Panc1 (cell line): ENCODE measurements at regions not wholly inside any gene's neighbourhood (a gene's known extent, or its start where the extent isn't known, plus 50 kb on each side); places are given as distances from the start of the nearest gene placed in this dataset.

Source experiments
- CTCF ChIP-seq: fragments of 450-650 bp; IDR thresholded peaks from 2 replicates; pipeline ENCODE4 v1.5.1; 2017; ENCODE audit warnings: mild to moderate bottlenecking
- POLR2AphosphoS5 ChIP-seq: IDR thresholded peaks from 2 replicates; pipeline ENCODE4 v1.6.1; 2012; ENCODE audit warnings: mild to moderate bottlenecking, low read depth, low read length, moderate library complexity
- REST ChIP-seq, 2 experiments: IDR thresholded peaks; 2 replicates each; pipeline ENCODE4 v1.6.1; 2011 to 2012; ENCODE audit warnings: low read depth in 2 of 2, control low read depth in 1 of 2, low read length in 1 of 2, mild to moderate bottlenecking in 1 of 2, moderate library complexity in 1 of 2; ENCODE audit not compliant: insufficient read depth in 1 of 2

DNA sequence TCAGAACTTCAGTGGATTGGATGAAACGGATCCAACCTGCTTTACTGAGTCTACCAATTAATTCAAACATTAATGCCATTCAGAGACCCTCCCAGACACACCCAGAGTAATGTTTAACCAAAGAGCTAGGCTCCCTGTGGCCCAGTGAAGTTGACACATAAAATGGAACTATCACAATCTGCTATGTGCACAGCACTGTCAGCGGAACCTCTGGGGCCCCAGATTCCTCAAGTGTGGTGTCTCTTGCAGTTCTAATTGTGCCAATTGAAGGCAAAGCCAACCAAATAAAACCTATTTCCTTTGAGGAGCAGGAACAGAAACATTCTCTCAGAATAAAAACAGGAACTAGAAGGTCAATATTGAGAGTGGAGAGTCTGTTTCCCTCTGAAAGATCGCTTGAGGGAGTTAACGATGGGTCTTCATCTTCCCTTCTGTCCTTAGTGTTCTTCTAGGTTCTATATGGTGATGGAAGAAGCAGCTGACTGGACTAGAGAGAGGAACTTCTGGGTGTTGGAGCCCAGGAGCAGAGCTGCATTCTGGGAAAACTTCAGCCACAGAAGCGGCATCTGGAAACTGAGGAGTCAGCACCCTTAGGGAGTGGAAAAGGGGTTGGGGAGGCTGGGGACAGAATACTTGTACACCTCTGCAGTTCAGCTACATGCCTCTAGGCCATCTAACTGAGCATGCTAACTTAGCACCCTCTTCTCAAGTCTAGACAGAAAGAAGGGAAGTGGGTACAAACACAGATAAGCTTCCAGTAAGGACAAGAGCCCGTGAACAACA is 174.4 kb upstream of the FBXO11 start:
- TF ChIP-seq CTCF: no peak
- TF ChIP-seq POLR2AphosphoS5: no peak
- no peak for TF ChIP-seq REST (IDR thresholded peaks at IDR 0.05; ENCODE audit: insufficient read depth in 1 of 2, low read depth in 2 of 2, low read length in 1 of 2)
